PC-9 (cell line): ENCODE measurements at regions not wholly inside any gene's neighbourhood (a gene's known extent, or its start where the extent isn't known, plus 50 kb on each side); places are given as distances from the start of the nearest gene placed in this dataset.

ENCODE experiments used
- CTCF ChIP-seq: fragments of 200-600 bp; sonication (generic); conservative IDR thresholded peaks from 2 replicates; pipeline ENCODE4 v1.6.1; 2017; ENCODE audit warnings: mixed run types, antibody characterized with exemption, mild to moderate bottlenecking, moderate library complexity
- EZH2 ChIP-seq: fragments of 200-600 bp; sonication (generic); IDR thresholded peaks from 2 replicates; pipeline ENCODE4 v1.8.0; 2017; ENCODE audit warnings: antibody characterized with exemption, low read depth

DNA sequence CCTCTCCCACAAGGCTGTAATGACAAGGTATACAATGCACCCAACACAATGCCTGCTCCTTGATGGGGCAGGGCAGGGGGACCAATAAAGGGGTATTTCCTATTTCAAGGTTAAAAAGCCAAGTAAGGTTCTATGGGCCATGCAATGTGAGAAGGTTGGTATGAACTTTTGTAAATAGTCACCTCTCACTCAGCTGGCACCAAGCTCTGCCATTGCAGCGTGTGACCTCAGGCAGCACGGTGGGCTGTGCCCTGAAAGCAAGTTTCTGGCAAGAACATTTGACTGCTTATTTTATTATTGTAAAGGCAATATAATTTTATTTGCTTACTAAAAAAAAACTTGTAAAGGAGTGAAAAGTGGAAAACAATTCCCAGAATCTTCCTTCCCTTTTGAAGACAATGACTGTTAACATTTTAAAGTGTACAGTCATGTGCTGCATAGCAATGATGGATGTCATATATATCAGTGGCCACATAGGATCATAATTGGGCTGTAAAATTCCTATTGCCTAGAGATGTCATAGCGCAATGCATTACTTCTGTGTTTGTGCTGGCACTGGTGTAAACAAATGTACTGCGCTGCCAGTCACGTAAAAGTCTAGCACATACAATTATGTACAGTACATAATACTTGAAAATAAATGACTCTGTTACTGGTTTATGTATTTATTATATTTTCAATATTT is 167.3 kb upstream of the RORA start:
- TF ChIP-seq CTCF (no peak), EZH2 (no peak)
